ENCODE measurements at regions not wholly inside any gene's neighbourhood (a gene's known extent, or its start where the extent isn't known, plus 50 kb on each side); places are given as distances from the start of the nearest gene placed in this dataset.
"Not testable (repeated sequence)": the region's sequence is repeated elsewhere in the genome, so short reads cannot be mapped to it uniquely, and the experiment has no call there.

DNA sequence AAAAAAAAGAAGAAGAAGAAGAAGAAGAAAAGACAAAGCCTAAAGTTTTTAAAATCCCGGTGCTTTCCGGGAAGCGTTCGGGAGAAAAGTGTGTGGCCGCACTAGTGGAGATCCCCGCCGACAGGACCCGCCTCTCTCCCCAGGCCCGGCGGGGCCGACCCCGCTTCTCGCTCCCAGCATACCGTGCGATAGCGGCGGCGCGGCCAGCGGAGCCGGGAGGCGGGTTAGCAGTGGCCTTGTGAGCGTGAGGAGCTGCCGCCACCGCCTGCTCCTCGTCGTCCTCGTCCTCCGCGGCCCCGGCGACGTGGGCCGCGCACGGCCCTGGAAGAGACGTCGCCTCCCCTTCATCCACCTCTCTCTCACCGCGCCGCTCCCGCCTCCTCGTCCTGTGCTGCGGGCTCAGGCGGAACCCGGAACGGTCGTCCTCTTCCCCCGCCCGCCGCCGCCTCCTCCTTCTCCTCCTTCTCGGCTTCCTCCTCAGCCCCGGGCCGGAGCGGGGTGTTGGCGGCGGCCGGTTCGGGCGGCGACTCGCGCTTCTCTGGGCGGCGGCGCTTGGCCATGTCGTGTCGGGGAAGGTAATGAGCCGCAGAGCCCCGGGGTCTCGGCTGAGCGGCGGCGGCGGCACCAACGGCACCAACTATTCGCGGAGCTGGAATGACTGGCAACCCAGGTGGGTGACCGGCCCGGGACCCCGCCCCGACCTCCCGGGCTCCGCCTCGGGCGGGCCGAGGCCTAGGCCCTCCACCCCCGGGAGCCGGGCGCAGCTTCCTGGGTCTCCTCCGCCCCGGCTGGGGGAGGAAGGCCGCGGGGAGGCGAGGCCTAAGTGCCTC, 62.6 kb upstream of the CDR2 start:
- Histone ChIP-seq H3K9ac (ENCODE audit: low read length) (peak overlapping the region; percentile 87), H3K4me3 (ENCODE audit: insufficient read depth, low read depth, low read length) (peak overlapping the region; percentile 64), H3K27ac (ENCODE audit: low read depth, low read length) (peak overlapping the region; percentile 84), H3K4me2 (ENCODE audit: low read length) (peak overlapping the region; percentile 82), H2AFZ (ENCODE audit: low read depth, low read length) (peak overlapping the region; percentile 85)
- H3K9me3 Mint-ChIP-seq (ENCODE audit: unreplicated experiment); H3K4me1 ChIP-seq (ENCODE audit: insufficient read depth, low read length); FAIRE-seq; H3K27me3 Mint-ChIP-seq (ENCODE audit: low read depth, unreplicated experiment); H3K79me2 ChIP-seq (ENCODE audit: insufficient read depth, low read length); H3K36me3 Mint-ChIP-seq (ENCODE audit: low read depth, unreplicated experiment); H3K4me1 Mint-ChIP-seq (ENCODE audit: low read depth, unreplicated experiment); H3K27me3 ChIP-seq (ENCODE audit: insufficient read depth, low read length); H3K9me3 ChIP-seq (ENCODE audit: insufficient read depth, low read depth, low read length); H4K20me1 ChIP-seq (ENCODE audit: insufficient read depth, low read length); H3K36me3 ChIP-seq (ENCODE audit: insufficient read depth, low read length): not testable (repeated sequence)
- Mint-ChIP-seq H3K4me3 (ENCODE audit: unreplicated experiment) (peak overlapping the region; percentile 97), H3K27ac (ENCODE audit: unreplicated experiment) (peak overlapping the region; percentile 83)
- peak; percentile 39 for DNase-seq (ENCODE audit: low read depth)

GRCh38 chr16:22436326-22436822, 62.0 kb upstream of the CDR2 start:
- Mint-ChIP-seq H3K27ac (ENCODE audit: unreplicated experiment) (peak overlapping the region; percentile 83), H3K4me3 (ENCODE audit: unreplicated experiment) (peak overlapping the region; percentile 97)
- DNase-seq (ENCODE audit: low read depth); H3K36me3 ChIP-seq (ENCODE audit: insufficient read depth, low read length); H3K4me1 Mint-ChIP-seq (ENCODE audit: low read depth, unreplicated experiment); H4K20me1 ChIP-seq (ENCODE audit: insufficient read depth, low read length); H3K9me3 Mint-ChIP-seq (ENCODE audit: unreplicated experiment); H2AFZ ChIP-seq (ENCODE audit: low read depth, low read length); H3K27me3 ChIP-seq (ENCODE audit: insufficient read depth, low read length); H3K27me3 Mint-ChIP-seq (ENCODE audit: low read depth, unreplicated experiment); H3K36me3 Mint-ChIP-seq (ENCODE audit: low read depth, unreplicated experiment); H3K9me3 ChIP-seq (ENCODE audit: insufficient read depth, low read depth, low read length); H3K27ac ChIP-seq (ENCODE audit: low read depth, low read length); H3K79me2 ChIP-seq (ENCODE audit: insufficient read depth, low read length); FAIRE-seq; H3K4me1 ChIP-seq (ENCODE audit: insufficient read depth, low read length): not testable (repeated sequence)
- Histone ChIP-seq H3K4me2 (ENCODE audit: low read length) (peak overlapping the region; percentile 82), H3K9ac (ENCODE audit: low read length) (peak overlapping the region; percentile 87), H3K4me3 (ENCODE audit: insufficient read depth, low read depth, low read length) (peak overlapping the region; percentile 64)

DNA sequence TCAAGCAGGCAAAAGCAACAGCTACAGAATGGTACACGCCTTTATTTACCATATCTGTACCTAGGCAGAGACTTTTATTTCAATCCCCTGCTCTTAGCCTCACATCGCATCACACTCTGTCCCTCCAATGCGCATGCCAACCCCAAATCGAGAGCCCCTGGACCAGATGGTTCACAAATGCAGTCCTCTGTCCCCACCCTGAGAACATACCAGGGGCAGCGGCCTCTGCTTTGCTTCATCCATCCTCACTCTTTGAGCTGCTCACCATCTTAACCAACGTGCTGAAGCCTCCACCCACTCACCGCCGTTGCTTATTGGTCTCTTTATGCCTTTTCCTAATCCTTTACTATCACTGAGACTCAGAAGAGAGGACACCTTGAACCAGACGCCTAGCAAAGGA, 56.9 kb upstream of the CDR2 start:
- H3K4me1 Mint-ChIP-seq (ENCODE audit: low read depth, unreplicated experiment); H2AFZ ChIP-seq (ENCODE audit: low read depth, low read length); H3K4me1 ChIP-seq (ENCODE audit: insufficient read depth, low read length); FAIRE-seq; H3K27me3 ChIP-seq (ENCODE audit: insufficient read depth, low read length); H3K79me2 ChIP-seq (ENCODE audit: insufficient read depth, low read length); H3K4me3 ChIP-seq (ENCODE audit: insufficient read depth, low read depth, low read length); H3K9ac ChIP-seq (ENCODE audit: low read length); H3K27ac Mint-ChIP-seq (ENCODE audit: unreplicated experiment); H3K27me3 Mint-ChIP-seq (ENCODE audit: low read depth, unreplicated experiment); H3K4me2 ChIP-seq (ENCODE audit: low read length); DNase-seq (ENCODE audit: low read depth); H3K27ac ChIP-seq (ENCODE audit: low read depth, low read length); H3K9me3 Mint-ChIP-seq (ENCODE audit: unreplicated experiment); H3K36me3 Mint-ChIP-seq (ENCODE audit: low read depth, unreplicated experiment); H3K9me3 ChIP-seq (ENCODE audit: insufficient read depth, low read depth, low read length); H3K36me3 ChIP-seq (ENCODE audit: insufficient read depth, low read length); H3K4me3 Mint-ChIP-seq (ENCODE audit: unreplicated experiment); H4K20me1 ChIP-seq (ENCODE audit: insufficient read depth, low read length): not testable (repeated sequence)

- H3K27ac Mint-ChIP-seq (ENCODE audit: unreplicated experiment), result no peak overlapping the region
- FAIRE-seq (no peak), DNase-seq (ENCODE audit: low read depth) (no peak)
- no peaks in the 10 kb centered on the region for H3K27me3 Mint-ChIP-seq (ENCODE audit: low read depth, unreplicated experiment)
- TF ChIP-seq CTCF (IDR thresholded peaks at IDR 0.05; ENCODE audit: insufficient read depth, low read depth, low read length) (no peak), EZH2 (IDR thresholded peaks at IDR 0.05; ENCODE audit: insufficient read depth, low read length) (no peak)
- no peak overlapping the region for H3K4me2 ChIP-seq (ENCODE audit: low read length)
- no peak overlapping the region for H3K27ac ChIP-seq (ENCODE audit: low read depth, low read length)
- H3K4me1 ChIP-seq (ENCODE audit: insufficient read depth, low read length), result no peaks in the 10 kb centered on the region
- no peaks in the 10 kb centered on the region for H3K4me1 Mint-ChIP-seq (ENCODE audit: low read depth, unreplicated experiment)
- no peak overlapping the region for H3K4me3 Mint-ChIP-seq (ENCODE audit: unreplicated experiment)
- no peaks in the 10 kb centered on the region for H3K9me3 ChIP-seq (ENCODE audit: insufficient read depth, low read depth, low read length)
- no peak overlapping the region for H2AFZ ChIP-seq (ENCODE audit: low read depth, low read length)
- no peak overlapping the region for H3K4me3 ChIP-seq (ENCODE audit: insufficient read depth, low read depth, low read length)
- peaks cover 8% of the 10 kb centered on the region for H3K36me3 ChIP-seq (ENCODE audit: insufficient read depth, low read length)
- H3K27me3 ChIP-seq (ENCODE audit: insufficient read depth, low read length), result no peaks in the 10 kb centered on the region
- no peak overlapping the region for H3K9ac ChIP-seq (ENCODE audit: low read length)
- peaks cover 23% of the 10 kb centered on the region for H3K36me3 Mint-ChIP-seq (ENCODE audit: low read depth, unreplicated experiment)
- no peaks in the 10 kb centered on the region for H3K79me2 ChIP-seq (ENCODE audit: insufficient read depth, low read length)
- no peaks in the 10 kb centered on the region for H4K20me1 ChIP-seq (ENCODE audit: insufficient read depth, low read length)
- no peaks in the 10 kb centered on the region for H3K9me3 Mint-ChIP-seq (ENCODE audit: unreplicated experiment)
These were observed 54.2 kb upstream of the CDR2 start for GRCh38 chr16:22428654-22429053.
